ENCODE measurements at regions not wholly inside any gene's neighbourhood (a gene's known extent, or its start where the extent isn't known, plus 50 kb on each side); places are given as distances from the start of the nearest gene placed in this dataset.
A peak's percentile ranks its signal among the peaks of the same experiment; 100 is the strongest.
"Not testable (repeated sequence)": the region's sequence is repeated elsewhere in the genome, so short reads cannot be mapped to it uniquely, and the experiment has no call there.

- TF ChIP-seq CTCF (IDR thresholded peaks at IDR 0.05): no peak
- H3K27ac ChIP-seq: peak overlapping the region in 1 of 2 donors; percentile 5
- no peak for DNase-seq (ENCODE audit: low spot score)
These were observed 54.4 kb upstream of the CEP85L start for GRCh38 chr6:118705544-118706491.

DNA sequence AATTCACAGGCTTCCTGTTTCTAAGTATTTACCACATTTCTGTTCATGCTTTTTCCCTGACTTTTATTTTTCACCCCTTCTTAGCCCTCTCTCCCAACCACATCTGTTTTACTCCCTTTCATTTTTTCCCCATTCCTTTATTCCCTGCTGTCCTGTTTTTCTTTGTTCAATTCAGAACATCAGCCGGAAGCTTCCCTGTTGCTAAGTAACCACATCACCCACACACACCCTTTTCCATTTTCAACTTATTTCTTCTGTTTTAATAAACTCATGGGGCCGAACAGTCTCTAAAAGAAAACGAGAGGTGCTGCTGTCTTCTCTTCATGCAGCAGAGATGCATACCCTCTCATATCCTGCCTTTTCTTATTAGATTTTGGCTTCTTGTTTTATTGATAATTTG is 53.5 kb upstream of the CEP85L start:
- H3K27ac ChIP-seq: no peak overlapping the region
- TF ChIP-seq CTCF (IDR thresholded peaks at IDR 0.05): no peak
- no peak overlapping the region for H3K4me3 ChIP-seq
- no peak for DNase-seq (ENCODE audit: low spot score)

More at GRCh38 chr6:118705544-118706491, 54.4 kb upstream of the CEP85L start:
- H3K4me3 ChIP-seq: peak overlapping the region; percentile 41

GRCh38 chr6:118701260-118701659 is 49.9 kb upstream of the CEP85L start:
- H3K27ac ChIP-seq; DNase-seq (ENCODE audit: low spot score); H3K4me3 ChIP-seq: not testable (repeated sequence)
